ENCODE measurements at regions not wholly inside any gene's neighbourhood (a gene's known extent, or its start where the extent isn't known, plus 50 kb on each side); places are given as distances from the start of the nearest gene placed in this dataset.

- TF ChIP-seq EP300 (IDR thresholded peaks at IDR 0.05; ENCODE audit: borderline replicate concordance) (no peak), ZBTB7A (IDR thresholded peaks at IDR 0.05; ENCODE audit: low read depth) (no peak), TCF12 (IDR thresholded peaks at IDR 0.05; ENCODE audit: low read depth) (no peak), CREB1 (IDR thresholded peaks at IDR 0.05; ENCODE audit: low read depth) (no peak), RAD21 (IDR thresholded peaks at IDR 0.05; ENCODE audit: low read depth) (no peak), NFIC (IDR thresholded peaks at IDR 0.05) (no peak), CEBPB (IDR thresholded peaks at IDR 0.05) (no peak), YY1 (IDR thresholded peaks at IDR 0.05; ENCODE audit: low read depth) (no peak), TAF1 (IDR thresholded peaks at IDR 0.05; ENCODE audit: low read depth) (no peak), EGR1 (IDR thresholded peaks at IDR 0.05) (no peak), TEAD4 (IDR thresholded peaks at IDR 0.05) (no peak)
- TF ChIP-seq, protein P1, sequence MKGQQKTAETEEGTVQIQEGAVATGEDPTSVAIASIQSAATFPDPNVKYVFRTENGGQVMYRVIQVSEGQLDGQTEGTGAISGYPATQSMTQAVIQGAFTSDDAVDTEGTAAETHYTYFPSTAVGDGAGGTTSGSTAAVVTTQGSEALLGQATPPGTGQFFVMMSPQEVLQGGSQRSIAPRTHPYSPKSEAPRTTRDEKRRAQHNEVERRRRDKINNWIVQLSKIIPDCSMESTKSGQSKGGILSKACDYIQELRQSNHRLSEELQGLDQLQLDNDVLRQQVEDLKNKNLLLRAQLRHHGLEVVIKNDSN (IDR thresholded peaks at IDR 0.05) = no peak
- TF ChIP-seq, protein P2, sequence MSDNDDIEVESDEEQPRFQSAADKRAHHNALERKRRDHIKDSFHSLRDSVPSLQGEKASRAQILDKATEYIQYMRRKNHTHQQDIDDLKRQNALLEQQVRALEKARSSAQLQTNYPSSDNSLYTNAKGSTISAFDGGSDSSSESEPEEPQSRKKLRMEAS (IDR thresholded peaks at IDR 0.05) = no peak
- TF ChIP-seq, protein P3, sequence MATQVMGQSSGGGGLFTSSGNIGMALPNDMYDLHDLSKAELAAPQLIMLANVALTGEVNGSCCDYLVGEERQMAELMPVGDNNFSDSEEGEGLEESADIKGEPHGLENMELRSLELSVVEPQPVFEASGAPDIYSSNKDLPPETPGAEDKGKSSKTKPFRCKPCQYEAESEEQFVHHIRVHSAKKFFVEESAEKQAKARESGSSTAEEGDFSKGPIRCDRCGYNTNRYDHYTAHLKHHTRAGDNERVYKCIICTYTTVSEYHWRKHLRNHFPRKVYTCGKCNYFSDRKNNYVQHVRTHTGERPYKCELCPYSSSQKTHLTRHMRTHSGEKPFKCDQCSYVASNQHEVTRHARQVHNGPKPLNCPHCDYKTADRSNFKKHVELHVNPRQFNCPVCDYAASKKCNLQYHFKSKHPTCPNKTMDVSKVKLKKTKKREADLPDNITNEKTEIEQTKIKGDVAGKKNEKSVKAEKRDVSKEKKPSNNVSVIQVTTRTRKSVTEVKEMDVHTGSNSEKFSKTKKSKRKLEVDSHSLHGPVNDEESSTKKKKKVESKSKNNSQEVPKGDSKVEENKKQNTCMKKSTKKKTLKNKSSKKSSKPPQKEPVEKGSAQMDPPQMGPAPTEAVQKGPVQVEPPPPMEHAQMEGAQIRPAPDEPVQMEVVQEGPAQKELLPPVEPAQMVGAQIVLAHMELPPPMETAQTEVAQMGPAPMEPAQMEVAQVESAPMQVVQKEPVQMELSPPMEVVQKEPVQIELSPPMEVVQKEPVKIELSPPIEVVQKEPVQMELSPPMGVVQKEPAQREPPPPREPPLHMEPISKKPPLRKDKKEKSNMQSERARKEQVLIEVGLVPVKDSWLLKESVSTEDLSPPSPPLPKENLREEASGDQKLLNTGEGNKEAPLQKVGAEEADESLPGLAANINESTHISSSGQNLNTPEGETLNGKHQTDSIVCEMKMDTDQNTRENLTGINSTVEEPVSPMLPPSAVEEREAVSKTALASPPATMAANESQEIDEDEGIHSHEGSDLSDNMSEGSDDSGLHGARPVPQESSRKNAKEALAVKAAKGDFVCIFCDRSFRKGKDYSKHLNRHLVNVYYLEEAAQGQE (IDR thresholded peaks at IDR 0.05; ENCODE audit: low read depth) = no peak
Measured at GRCh38 chr3:135460273-135460672, 505.3 kb upstream of the PPP2R3A start.

GRCh38 chr3:135471911-135472310 is 493.6 kb upstream of the PPP2R3A start:
- TF ChIP-seq CREB1 (IDR thresholded peaks at IDR 0.05; ENCODE audit: low read depth) = no peak
- no peak for TF ChIP-seq TCF12 (IDR thresholded peaks at IDR 0.05; ENCODE audit: low read depth)
- TF ChIP-seq, protein P3 (IDR thresholded peaks at IDR 0.05; ENCODE audit: low read depth) = no peak
- TF ChIP-seq TEAD4 (IDR thresholded peaks at IDR 0.05) = no peak
- no peak for TF ChIP-seq ZBTB7A (IDR thresholded peaks at IDR 0.05; ENCODE audit: low read depth)
- TF ChIP-seq TAF1 (IDR thresholded peaks at IDR 0.05; ENCODE audit: low read depth) = no peak
- TF ChIP-seq NFIC (IDR thresholded peaks at IDR 0.05) = no peak
- no peak for TF ChIP-seq EGR1 (IDR thresholded peaks at IDR 0.05)
- TF ChIP-seq, protein P2 (IDR thresholded peaks at IDR 0.05) = no peak
- TF ChIP-seq, protein P1 (IDR thresholded peaks at IDR 0.05) = no peak
- no peak for TF ChIP-seq FOXM1 (IDR thresholded peaks at IDR 0.05; ENCODE audit: borderline replicate concordance, low read depth)
- no peak for TF ChIP-seq RAD21 (IDR thresholded peaks at IDR 0.05; ENCODE audit: low read depth)
- TF ChIP-seq CEBPB (IDR thresholded peaks at IDR 0.05) = no peak
- no peak for TF ChIP-seq EP300 (IDR thresholded peaks at IDR 0.05; ENCODE audit: borderline replicate concordance)
- no peak for TF ChIP-seq YY1 (IDR thresholded peaks at IDR 0.05; ENCODE audit: low read depth)

- TF ChIP-seq TEAD4 (IDR thresholded peaks at IDR 0.05) (no peak), YY1 (IDR thresholded peaks at IDR 0.05; ENCODE audit: low read depth) (no peak), TAF1 (IDR thresholded peaks at IDR 0.05; ENCODE audit: low read depth) (no peak), ZBTB7A (IDR thresholded peaks at IDR 0.05; ENCODE audit: low read depth) (no peak), CREB1 (IDR thresholded peaks at IDR 0.05; ENCODE audit: low read depth) (no peak), FOXM1 (IDR thresholded peaks at IDR 0.05; ENCODE audit: borderline replicate concordance, low read depth) (no peak), NFIC (IDR thresholded peaks at IDR 0.05) (no peak), EGR1 (IDR thresholded peaks at IDR 0.05) (no peak), CEBPB (IDR thresholded peaks at IDR 0.05) (no peak), TCF12 (IDR thresholded peaks at IDR 0.05; ENCODE audit: low read depth) (no peak), RAD21 (IDR thresholded peaks at IDR 0.05; ENCODE audit: low read depth) (no peak), EP300 (IDR thresholded peaks at IDR 0.05; ENCODE audit: borderline replicate concordance) (no peak)
- TF ChIP-seq, protein P3 (IDR thresholded peaks at IDR 0.05; ENCODE audit: low read depth) = no peak
- TF ChIP-seq, protein P2 (IDR thresholded peaks at IDR 0.05) = no peak
- TF ChIP-seq, protein P1 (IDR thresholded peaks at IDR 0.05) = no peak
Measured at GRCh38 chr3:135473449-135473848, 492.1 kb upstream of the PPP2R3A start.

Data from Ishikawa (cell line).